ENCODE measurements at regions not wholly inside any gene's neighbourhood (a gene's known extent, or its start where the extent isn't known, plus 50 kb on each side); places are given as distances from the start of the nearest gene placed in this dataset.

DNA sequence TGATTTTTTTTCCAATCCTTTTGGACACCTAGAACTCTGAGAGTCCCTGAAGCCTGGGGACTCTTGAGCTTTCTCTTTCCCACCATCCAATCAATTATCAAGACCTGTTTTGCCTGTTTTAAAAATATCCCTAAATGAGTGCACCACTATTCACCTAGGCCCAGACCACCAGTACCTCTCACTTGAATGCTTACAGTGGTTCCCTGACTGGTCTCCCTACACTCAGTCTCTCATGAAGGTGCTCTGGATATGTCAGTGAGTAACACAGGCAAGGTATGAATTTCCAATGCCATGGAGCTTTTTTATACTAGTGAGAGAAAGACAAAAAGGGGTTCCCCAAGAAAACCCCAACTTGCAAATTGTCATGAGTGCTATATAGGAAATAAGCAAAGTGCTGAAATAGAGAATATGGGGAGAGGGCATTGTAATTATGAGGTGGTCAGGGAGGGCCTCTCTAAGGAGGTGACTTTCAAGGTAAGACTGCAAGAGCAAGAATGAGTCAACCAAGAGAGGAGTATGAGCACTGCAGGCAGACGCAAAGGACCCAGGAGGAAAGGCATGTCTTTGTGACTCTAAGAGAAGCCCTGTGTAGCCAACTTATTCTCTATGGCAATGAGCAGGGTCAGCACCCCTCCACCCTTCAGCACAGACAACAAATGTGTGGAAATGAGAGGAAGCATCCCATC, 85.3 kb upstream of the MBIP start:
- ChIA-PET POLR2A (no interaction called here), CTCF (no interaction called here)
- no peaks in the 10 kb centered on the region for H3K4me1 ChIP-seq (ENCODE audit: control insufficient read depth, extremely low read depth, insufficient read depth, low read length)
- intact Hi-C loops (cut with micrococcal nuclease), result no loop called here
- DNase-seq (ENCODE audit: low read depth, low spot score) (no peak), FAIRE-seq (no peak)
- H3K36me3 ChIP-seq (ENCODE audit: control insufficient read depth in 2 of 2, extremely low read depth in 1 of 2, insufficient read depth in 2 of 2, low read length in 2 of 2), result no peaks in the 10 kb centered on the region
- H3K4me3 ChIP-seq (replicated peaks in 1 of 3; ENCODE audit: insufficient read depth in 1 of 3, low read depth in 1 of 3, low read length in 3 of 3), result no peak overlapping the region
- H3K9me3 ChIP-seq (replicated peaks; ENCODE audit: control insufficient read depth, insufficient read depth, low read length), result no peaks in the 10 kb centered on the region
- no peak overlapping the region for H3K9ac ChIP-seq (replicated peaks; ENCODE audit: extremely low read depth, insufficient read depth, low read length)
- H3K27ac ChIP-seq (ENCODE audit: insufficient read depth, low read depth, low read length), result no peak overlapping the region
- TF ChIP-seq JUN (IDR thresholded peaks at IDR 0.05; ENCODE audit: borderline replicate concordance, insufficient read depth, insufficient read length, low read depth), result no peak
- TF ChIP-seq, protein P1, sequence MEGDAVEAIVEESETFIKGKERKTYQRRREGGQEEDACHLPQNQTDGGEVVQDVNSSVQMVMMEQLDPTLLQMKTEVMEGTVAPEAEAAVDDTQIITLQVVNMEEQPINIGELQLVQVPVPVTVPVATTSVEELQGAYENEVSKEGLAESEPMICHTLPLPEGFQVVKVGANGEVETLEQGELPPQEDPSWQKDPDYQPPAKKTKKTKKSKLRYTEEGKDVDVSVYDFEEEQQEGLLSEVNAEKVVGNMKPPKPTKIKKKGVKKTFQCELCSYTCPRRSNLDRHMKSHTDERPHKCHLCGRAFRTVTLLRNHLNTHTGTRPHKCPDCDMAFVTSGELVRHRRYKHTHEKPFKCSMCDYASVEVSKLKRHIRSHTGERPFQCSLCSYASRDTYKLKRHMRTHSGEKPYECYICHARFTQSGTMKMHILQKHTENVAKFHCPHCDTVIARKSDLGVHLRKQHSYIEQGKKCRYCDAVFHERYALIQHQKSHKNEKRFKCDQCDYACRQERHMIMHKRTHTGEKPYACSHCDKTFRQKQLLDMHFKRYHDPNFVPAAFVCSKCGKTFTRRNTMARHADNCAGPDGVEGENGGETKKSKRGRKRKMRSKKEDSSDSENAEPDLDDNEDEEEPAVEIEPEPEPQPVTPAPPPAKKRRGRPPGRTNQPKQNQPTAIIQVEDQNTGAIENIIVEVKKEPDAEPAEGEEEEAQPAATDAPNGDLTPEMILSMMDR (IDR thresholded peaks at IDR 0.05; ENCODE audit: extremely low read depth in 1 of 2, insufficient read depth in 1 of 2, low read depth in 1 of 2, low read length in 2 of 2), result no peak
- TF ChIP-seq POLR2AphosphoS5 (IDR thresholded peaks at IDR 0.05; ENCODE audit: insufficient read depth, low read depth, low read length), result no peak
- no peak for TF ChIP-seq POLR2A (IDR thresholded peaks at IDR 0.05; ENCODE audit: low read depth, low read length)
- TF ChIP-seq MYC (IDR thresholded peaks at IDR 0.05; ENCODE audit: low read depth, low read length), result no peak
- TF ChIP-seq GATA2 (IDR thresholded peaks at IDR 0.05; ENCODE audit: insufficient read depth, insufficient read length, low read depth, low read length), result no peak
- no peak for TF ChIP-seq EZH2 (IDR thresholded peaks at IDR 0.05; ENCODE audit: borderline replicate concordance, low read depth, low read length, severe bottlenecking)
- no peak for TF ChIP-seq FOS (IDR thresholded peaks at IDR 0.05; ENCODE audit: borderline replicate concordance, insufficient read depth, low read length)
- TF ChIP-seq, protein P2, sequence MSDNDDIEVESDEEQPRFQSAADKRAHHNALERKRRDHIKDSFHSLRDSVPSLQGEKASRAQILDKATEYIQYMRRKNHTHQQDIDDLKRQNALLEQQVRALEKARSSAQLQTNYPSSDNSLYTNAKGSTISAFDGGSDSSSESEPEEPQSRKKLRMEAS (IDR thresholded peaks at IDR 0.05; ENCODE audit: insufficient read depth, insufficient read length), result no peak
- no peaks in the 10 kb centered on the region for H4K20me1 ChIP-seq (replicated peaks; ENCODE audit: control insufficient read depth, extremely low read depth, insufficient read depth, low read length)
- no peaks in the 10 kb centered on the region for H3K27me3 ChIP-seq (ENCODE audit: control insufficient read depth in 2 of 2, insufficient read depth in 2 of 2, low read length in 2 of 2)
- no peak overlapping the region for H3K4me2 ChIP-seq (ENCODE audit: insufficient read depth, low read length)
- H3K9me1 ChIP-seq (replicated peaks; ENCODE audit: control insufficient read depth, extremely low read depth, insufficient read depth, low read length), result no peaks in the 10 kb centered on the region
- no peak overlapping the region for H2AFZ ChIP-seq (ENCODE audit: low read depth, low read length)
- no peaks in the 10 kb centered on the region for H3K79me2 ChIP-seq (ENCODE audit: control insufficient read depth, insufficient read depth, low read length)
- dilution Hi-C loops (cut with MboI; ENCODE audit: extremely low pct_ligation_motif_present, low sequenced_read_pairs), result no loop called here
- BruUV-seq (replicated peaks), result no TSS peak

Measured in endothelial cell of umbilical vein (primary cell).